Keratinocyte (primary cell): ENCODE measurements at regions not wholly inside any gene's neighbourhood (a gene's known extent, or its start where the extent isn't known, plus 50 kb on each side); places are given as distances from the start of the nearest gene placed in this dataset.
"Not testable (repeated sequence)": the region's sequence is repeated elsewhere in the genome, so short reads cannot be mapped to it uniquely, and the experiment has no call there.

ENCODE experiments used
- EZH2 ChIP-seq: IDR thresholded peaks from one replicate; pipeline ENCODE4 v1.6.1; 2012; ENCODE audit warnings: inconsistent platforms, mild to moderate bottlenecking, low read length, moderate library complexity
- TF ChIP-seq, protein P1 (sequence below), 3 experiments: IDR thresholded peaks in 1 of 3; conservative IDR thresholded peaks in 1 of 3; optimal IDR thresholded peaks in 1 of 3; 2 replicates in 2 of 3; 3 replicates in 1 of 3; pipeline versions ENCODE3 to v1.5.1; 2011; ENCODE audit warnings: low read length in 3 of 3, mild to moderate bottlenecking in 3 of 3, moderate library complexity in 2 of 3, control low read depth in 1 of 3, inconsistent platforms in 1 of 3; ENCODE audit not compliant: insufficient read depth in 2 of 3; ENCODE audit errors: extremely low read depth in 1 of 3

DNA sequence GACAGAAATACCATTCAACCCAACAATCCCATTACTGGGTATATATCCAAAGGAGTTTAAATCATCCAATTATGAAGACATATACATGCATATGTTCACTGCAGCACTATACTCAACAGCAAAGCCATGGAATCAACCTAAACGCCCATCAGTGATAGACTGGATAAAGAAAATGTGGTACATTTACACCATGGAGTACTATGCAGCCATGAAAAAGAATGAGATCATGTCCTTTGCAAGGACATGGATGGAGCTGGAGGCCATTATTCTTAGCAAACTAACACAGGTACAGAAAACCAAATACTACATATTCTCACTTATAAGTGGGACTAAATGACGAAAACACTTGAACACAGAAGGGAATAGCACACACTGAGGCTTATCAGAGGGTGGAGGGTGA, 230.6 kb upstream of the ETAA1 start:
- TF ChIP-seq, protein P1, sequence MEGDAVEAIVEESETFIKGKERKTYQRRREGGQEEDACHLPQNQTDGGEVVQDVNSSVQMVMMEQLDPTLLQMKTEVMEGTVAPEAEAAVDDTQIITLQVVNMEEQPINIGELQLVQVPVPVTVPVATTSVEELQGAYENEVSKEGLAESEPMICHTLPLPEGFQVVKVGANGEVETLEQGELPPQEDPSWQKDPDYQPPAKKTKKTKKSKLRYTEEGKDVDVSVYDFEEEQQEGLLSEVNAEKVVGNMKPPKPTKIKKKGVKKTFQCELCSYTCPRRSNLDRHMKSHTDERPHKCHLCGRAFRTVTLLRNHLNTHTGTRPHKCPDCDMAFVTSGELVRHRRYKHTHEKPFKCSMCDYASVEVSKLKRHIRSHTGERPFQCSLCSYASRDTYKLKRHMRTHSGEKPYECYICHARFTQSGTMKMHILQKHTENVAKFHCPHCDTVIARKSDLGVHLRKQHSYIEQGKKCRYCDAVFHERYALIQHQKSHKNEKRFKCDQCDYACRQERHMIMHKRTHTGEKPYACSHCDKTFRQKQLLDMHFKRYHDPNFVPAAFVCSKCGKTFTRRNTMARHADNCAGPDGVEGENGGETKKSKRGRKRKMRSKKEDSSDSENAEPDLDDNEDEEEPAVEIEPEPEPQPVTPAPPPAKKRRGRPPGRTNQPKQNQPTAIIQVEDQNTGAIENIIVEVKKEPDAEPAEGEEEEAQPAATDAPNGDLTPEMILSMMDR (optimal IDR thresholded peaks at IDR 0.05 in 1 of 3, IDR thresholded peaks at IDR 0.05 in 1 of 3, conservative IDR thresholded peaks at IDR 0.05 in 1 of 3; ENCODE audit: extremely low read depth in 1 of 3, insufficient read depth in 2 of 3, low read length in 3 of 3), result not testable (repeated sequence)
- TF ChIP-seq EZH2, result not testable (repeated sequence)
